OCI-LY7 (cell line): ENCODE measurements at regions not wholly inside any gene's neighbourhood (a gene's known extent, or its start where the extent isn't known, plus 50 kb on each side); places are given as distances from the start of the nearest gene placed in this dataset.

ENCODE experiments used
- CTCF ChIP-seq: fragments of 200-600 bp; sonication (generic); conservative IDR thresholded peaks from 2 replicates; pipeline ENCODE4 v1.5.1; 2014; ENCODE audit warnings: mild to moderate bottlenecking, antibody characterized with exemption, low read length, moderate library complexity, mixed read lengths
- EZH2phosphoT487 ChIP-seq: fragments of 200-600 bp; sonication (generic); IDR thresholded peaks from 2 replicates; pipeline ENCODE4 v1.6.1; 2018; ENCODE audit warnings: low read depth, borderline replicate concordance, mild to moderate bottlenecking, mixed run types, antibody characterized with exemption, low read length, moderate library complexity, mixed read lengths

- no peak for TF ChIP-seq CTCF
- TF ChIP-seq EZH2phosphoT487 = no peak
Observed at GRCh38 chr13:47046706-47047105, 149.9 kb upstream of the HTR2A start.
